K562 (cell line): ENCODE measurements at regions not wholly inside any gene's neighbourhood (a gene's known extent, or its start where the extent isn't known, plus 50 kb on each side); places are given as distances from the start of the nearest gene placed in this dataset.

Experiments
- ATAC-seq: fragments of 200-7000 bp; cut with Tn5 transposase; 3 replicates; pipeline ENCODE4 v1.9.1; 2020; ENCODE audit warnings: moderate library complexity
- BruUV-seq: library from RNA; stranded (reverse); fragments of 400-500 nt; replicated peaks from 2 replicates; lab custom pipeline; 2021; lab: Mats Ljungman, UMichigan
- CTCF ChIA-PET: fragments of 300-600 bp; formaldehyde crosslinking; extraction: SDS; loops from one replicate; lab custom pipeline; 2021; ENCODE audit warnings: low intra/inter-chr PET ratio; lab: Yijun Ruan, JAX
- POLR2A ChIA-PET: fragments of 300-600, 350-650 bp; sonication (Branson Sonifier 250); formaldehyde crosslinking; extraction: SDS; loops from one replicate; lab custom pipeline; 2021; ENCODE audit warnings: antibody characterized with exemption, inconsistent platforms; lab: Yijun Ruan, JAX
- DNase-seq, 4 experiments: peaks; one replicate each; pipeline versions ENCODE4 v3.0.0 to v3.0.0-alpha.2; 2011 to 2018; ENCODE audit warnings: low spot score in 3 of 4, mixed read lengths in 3 of 4; ENCODE audit errors: extremely low read depth in 1 of 4
- FAIRE-seq: peaks from 2 replicates; lab custom pipeline; 2011; peaks lifted over from hg19 to GRCh38; lab: Jason Lieb, UNC
- H2AFZ ChIP-seq: 2 replicates; pipeline ENCODE4 v1.6.0; 2011; ENCODE audit warnings: low read depth, low read length, control low read depth, inconsistent platforms
- H3K27ac ChIP-seq: fragments of 200-600 bp; 3 replicates; pipeline ENCODE4 v1.8.0; 2011; ENCODE audit warnings: low read depth, mild to moderate bottlenecking, control low read depth, inconsistent platforms, low read length, moderate library complexity, mixed read lengths; ENCODE audit errors: extremely low read depth
- H3K27me3 ChIP-seq, 2 experiments: fragments of 300-600 bp in 1 of 2; 2 replicates in 1 of 2; 3 replicates in 1 of 2; pipeline versions ENCODE4 v1.6.0 to v1.8.0; 2011; ENCODE audit warnings: inconsistent platforms in 2 of 2, low read length in 2 of 2, mild to moderate bottlenecking in 1 of 2, mixed read lengths in 1 of 2, moderate library complexity in 1 of 2; ENCODE audit not compliant: control insufficient read depth in 2 of 2, insufficient read depth in 2 of 2
- H3K36me3 ChIP-seq: fragments of 300-600 bp; 3 replicates; pipeline ENCODE4 v1.8.0; 2011; ENCODE audit warnings: mild to moderate bottlenecking, low read length, inconsistent platforms; ENCODE audit not compliant: control insufficient read depth, insufficient read depth
- H3K4me1 ChIP-seq, 2 experiments: fragments of 200-600 bp in 1 of 2; replicated peaks in 1 of 2; 2 replicates in 1 of 2; 3 replicates in 1 of 2; pipeline versions ENCODE4 v1.5.1 to v1.8.0; 2011; ENCODE audit warnings: inconsistent platforms in 2 of 2, low read length in 2 of 2, mild to moderate bottlenecking in 1 of 2, mixed read lengths in 1 of 2, moderate library complexity in 1 of 2; ENCODE audit not compliant: control insufficient read depth in 2 of 2, insufficient read depth in 2 of 2
- H3K4me2 ChIP-seq: 2 replicates; pipeline ENCODE4 v1.6.1; 2011; ENCODE audit warnings: low read length, control low read depth, inconsistent platforms, mixed read lengths; ENCODE audit not compliant: insufficient read depth
- H3K4me3 ChIP-seq: fragments of 200-600 bp; sonication (generic), shearing (Covaris generic); 2 replicates; pipeline ENCODE4 v1.5.1; 2016; ENCODE audit warnings: control low read depth, inconsistent platforms
- H3K79me2 ChIP-seq: fragments of 200-600 bp; 3 replicates; pipeline ENCODE4 v1.8.0; 2011; ENCODE audit warnings: low read length, inconsistent platforms; ENCODE audit not compliant: control insufficient read depth, insufficient read depth
- H3K9ac ChIP-seq, 2 experiments: 2 replicates each; pipeline versions ENCODE4 v1.6.0 to v1.6.1; 2011; ENCODE audit warnings: low read depth in 2 of 2, low read length in 2 of 2, control low read depth in 1 of 2, inconsistent platforms in 1 of 2, mild to moderate bottlenecking in 1 of 2, mixed read lengths in 1 of 2; ENCODE audit not compliant: insufficient read depth in 1 of 2
- H3K9me1 ChIP-seq: one replicate; pipeline ENCODE4 v1.6.0; 2011; ENCODE audit warnings: inconsistent platforms, mild to moderate bottlenecking, low read length, moderate library complexity; ENCODE audit not compliant: control insufficient read depth, insufficient read depth
- H3K9me3 ChIP-seq: replicated peaks from 2 replicates; pipeline ENCODE4 v1.5.1; 2011; ENCODE audit warnings: low read depth, low read length, inconsistent platforms; ENCODE audit not compliant: control insufficient read depth, insufficient read depth
- H4K20me1 ChIP-seq: replicated peaks from 2 replicates; pipeline ENCODE4 v1.6.1; 2011; ENCODE audit warnings: low read length, inconsistent platforms, mixed read lengths; ENCODE audit not compliant: control insufficient read depth, insufficient read depth
- GABPB2 ChIP-seq: fragments of 250-450 bp; sonication (Bioruptor Pico); conservative IDR thresholded peaks from 2 replicates; pipeline ENCODE4 v1.5.1; 2021; ENCODE audit warnings: mild to moderate bottlenecking
- HNRNPLL ChIP-seq: fragments of 200-400 bp; formaldehyde crosslinking; IDR thresholded peaks from 2 replicates; pipeline ENCODE4 v1.6.1; 2017; ENCODE audit warnings: low read length, low read depth, mild to moderate bottlenecking; ENCODE audit not compliant: poor library complexity, severe bottlenecking
- PCBP2 ChIP-seq: fragments of 200-400 bp; formaldehyde crosslinking; IDR thresholded peaks from 2 replicates; pipeline ENCODE4 v1.6.1; 2018; ENCODE audit warnings: low read length, low read depth, mild to moderate bottlenecking, moderate library complexity; ENCODE audit not compliant: poor library complexity, severe bottlenecking
- PHB2 ChIP-seq: fragments of 450-650 bp; IDR thresholded peaks from 2 replicates; pipeline ENCODE4 v1.6.1; 2017; ENCODE audit warnings: low read depth
- TRIM28 ChIP-seq: fragments of 450-650 bp; IDR thresholded peaks from 2 replicates; pipeline ENCODE4 v1.6.1; 2017
- ZNF655 ChIP-seq: fragments of 250-450 bp; sonication (Bioruptor Pico); IDR thresholded peaks from 2 replicates; pipeline ENCODE4 v1.5.0; 2021
- ZNF76 ChIP-seq: fragments of 250-450 bp; sonication (Bioruptor Pico); IDR thresholded peaks from 2 replicates; pipeline ENCODE4 v1.4.0; 2020; ENCODE audit warnings: mild to moderate bottlenecking, moderate library complexity, borderline replicate concordance
- WGBS: fragments of 100-300 bp; shearing (Covaris generic); methylation state at CpG from one replicate; pipeline ENCODE4 v1.1.6; 2016; ENCODE audit warnings: low coverage, mixed read lengths; ENCODE audit not compliant: insufficient coverage; ENCODE audit errors: missing lambda C conversion rate; 5-methylcytosine and 5-hydroxymethylcytosine counted together
- in situ Hi-C: fragments of 300-500 bp; cut with MboI; formaldehyde crosslinking; loops from 4 replicates; pipeline ENCODE4 v1.15.0; 2018; ENCODE audit warnings: inconsistent platforms, mixed read lengths
- intact Hi-C: fragments of 100-400 bp; cut with micrococcal nuclease; formaldehyde crosslinking; loops from 2 replicates; pipeline ENCODE4 v1.14.2; 2022
- TF ChIP-seq, protein P1 (sequence below), 2 experiments: IDR thresholded peaks; 2 replicates each; pipeline ENCODE4 v1.6.1; 2011; ENCODE audit warnings: borderline replicate concordance in 1 of 2, control low read depth in 1 of 2, low read depth in 1 of 2, low read length in 1 of 2, mild to moderate bottlenecking in 1 of 2, mixed read lengths in 1 of 2, moderate library complexity in 1 of 2; ENCODE audit not compliant: insufficient read depth in 1 of 2, insufficient read length in 1 of 2, poor library complexity in 1 of 2, severe bottlenecking in 1 of 2; ENCODE audit errors: extremely low read depth in 1 of 2

GRCh38 chr6:102195311-102195710 lies 801.8 kb downstream of the GRIK2 start:
- TF ChIP-seq, protein P1, sequence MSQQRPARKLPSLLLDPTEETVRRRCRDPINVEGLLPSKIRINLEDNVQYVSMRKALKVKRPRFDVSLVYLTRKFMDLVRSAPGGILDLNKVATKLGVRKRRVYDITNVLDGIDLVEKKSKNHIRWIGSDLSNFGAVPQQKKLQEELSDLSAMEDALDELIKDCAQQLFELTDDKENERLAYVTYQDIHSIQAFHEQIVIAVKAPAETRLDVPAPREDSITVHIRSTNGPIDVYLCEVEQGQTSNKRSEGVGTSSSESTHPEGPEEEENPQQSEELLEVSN (IDR thresholded peaks at IDR 0.05; ENCODE audit: borderline replicate concordance in 1 of 2, extremely low read depth in 1 of 2, insufficient read depth in 1 of 2, insufficient read length in 1 of 2, low read depth in 1 of 2, low read length in 1 of 2, poor library complexity in 1 of 2, severe bottlenecking in 1 of 2), result no peak
- TF ChIP-seq GABPB2 (CRISPR knock-in tag) (no peak), PCBP2 (no peak), TRIM28 (0 out of 2 replicates have a peak, but pooled peaks have one; percentile 56), PHB2 (no peak), ZNF655 (CRISPR knock-in tag) (no peak), HNRNPLL (no peak), ZNF76 (no peak)
- H3K9me1 ChIP-seq, result no peaks in the 10 kb centered on the region
- FAIRE-seq (no peak), ATAC-seq (no peak), DNase-seq (no peak)
- no peak overlapping the region for H3K4me3 ChIP-seq
- ChIA-PET CTCF (no interaction called here), POLR2A (no interaction called here)
- no peaks in the 10 kb centered on the region for H4K20me1 ChIP-seq
- 0% methylated on average over 1 of the region's 1 CpG for WGBS
- intact Hi-C loops, result no loop called here
- H3K36me3 ChIP-seq, result no peaks in the 10 kb centered on the region
- no peak overlapping the region for H3K27ac ChIP-seq
- no peaks in the 10 kb centered on the region for H3K79me2 ChIP-seq
- 0 out of 2 replicates have a peak, but pooled peaks cover 2% of the 10 kb centered on the region for H3K9me3 ChIP-seq
- in situ Hi-C loops, result no loop called here
- H3K27me3 ChIP-seq, result no peaks in the 10 kb centered on the region
- H2AFZ ChIP-seq, result no peak overlapping the region
- H3K4me1 ChIP-seq, result no peaks in the 10 kb centered on the region
- H3K9ac ChIP-seq, result no peak overlapping the region
- no TSS peak for BruUV-seq
- H3K4me2 ChIP-seq, result no peak overlapping the region
